ENCODE measurements at regions not wholly inside any gene's neighbourhood (a gene's known extent, or its start where the extent isn't known, plus 50 kb on each side); places are given as distances from the start of the nearest gene placed in this dataset.

- DNase-seq: no peak
Measured at GRCh38 chr2:236656166-236656565, 86.5 kb downstream of the ACKR3 start.

DNA sequence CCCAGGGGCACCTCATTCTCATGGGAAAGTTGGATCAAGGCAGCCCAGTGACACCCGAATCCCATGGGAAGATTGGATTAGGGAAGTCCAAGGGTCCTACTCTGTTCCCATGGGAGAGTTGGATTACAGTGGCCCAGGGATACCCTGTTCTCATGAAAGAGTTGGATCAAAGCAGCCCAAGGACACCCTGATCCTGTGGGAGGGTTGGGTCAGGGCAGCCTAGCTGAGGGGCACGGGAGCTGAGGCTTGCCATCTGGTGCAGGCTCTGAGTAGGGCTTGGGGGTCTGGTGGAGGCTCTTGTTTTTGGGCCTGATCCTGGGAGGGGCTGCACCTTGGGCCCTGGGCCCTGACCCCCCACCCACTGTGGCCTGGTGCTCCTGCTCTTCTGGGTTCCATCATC lies 87.1 kb downstream of the ACKR3 start:
- no peak for DNase-seq

DNA sequence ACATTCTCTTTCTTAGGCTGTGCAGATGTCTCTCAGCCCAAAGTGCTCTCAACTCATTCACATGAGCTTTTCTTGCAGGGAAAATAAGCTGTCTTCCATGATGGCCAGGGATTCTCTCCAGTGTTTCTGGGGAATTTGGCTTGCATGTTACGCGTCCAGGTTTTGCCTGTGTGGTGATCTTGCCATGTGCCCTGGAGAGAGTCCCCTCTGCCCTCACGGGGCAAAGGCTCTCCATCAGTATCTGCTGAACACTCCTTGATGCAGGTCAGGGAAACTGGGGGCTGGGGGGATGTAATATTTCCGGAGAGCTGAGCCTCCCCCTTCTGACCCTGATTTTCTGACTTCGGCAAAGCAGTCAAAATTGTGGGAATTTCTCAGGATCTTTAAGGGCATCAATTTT lies 87.6 kb downstream of the ACKR3 start:
- no peak for DNase-seq

DNA sequence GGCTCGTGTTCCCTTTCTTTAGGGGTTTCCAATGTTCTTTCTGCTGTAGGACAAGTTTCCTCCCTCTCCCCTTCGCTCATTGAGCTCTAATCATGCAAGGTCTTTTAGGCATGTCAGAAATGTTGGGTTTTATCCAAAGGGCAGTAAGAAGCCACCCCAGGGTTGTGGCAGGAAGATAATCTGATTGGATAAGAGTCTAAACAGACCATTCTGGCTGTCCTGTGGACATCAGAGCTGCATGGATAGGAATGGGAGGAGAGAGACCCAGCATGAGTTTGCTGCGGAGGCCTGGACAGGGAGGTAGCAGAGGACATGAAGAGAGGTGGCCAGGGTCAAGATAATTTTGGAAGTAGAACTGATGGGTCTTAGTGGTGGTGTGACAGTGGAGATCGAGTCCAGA lies 88.2 kb downstream of the ACKR3 start:
- no peak for DNase-seq

DNA sequence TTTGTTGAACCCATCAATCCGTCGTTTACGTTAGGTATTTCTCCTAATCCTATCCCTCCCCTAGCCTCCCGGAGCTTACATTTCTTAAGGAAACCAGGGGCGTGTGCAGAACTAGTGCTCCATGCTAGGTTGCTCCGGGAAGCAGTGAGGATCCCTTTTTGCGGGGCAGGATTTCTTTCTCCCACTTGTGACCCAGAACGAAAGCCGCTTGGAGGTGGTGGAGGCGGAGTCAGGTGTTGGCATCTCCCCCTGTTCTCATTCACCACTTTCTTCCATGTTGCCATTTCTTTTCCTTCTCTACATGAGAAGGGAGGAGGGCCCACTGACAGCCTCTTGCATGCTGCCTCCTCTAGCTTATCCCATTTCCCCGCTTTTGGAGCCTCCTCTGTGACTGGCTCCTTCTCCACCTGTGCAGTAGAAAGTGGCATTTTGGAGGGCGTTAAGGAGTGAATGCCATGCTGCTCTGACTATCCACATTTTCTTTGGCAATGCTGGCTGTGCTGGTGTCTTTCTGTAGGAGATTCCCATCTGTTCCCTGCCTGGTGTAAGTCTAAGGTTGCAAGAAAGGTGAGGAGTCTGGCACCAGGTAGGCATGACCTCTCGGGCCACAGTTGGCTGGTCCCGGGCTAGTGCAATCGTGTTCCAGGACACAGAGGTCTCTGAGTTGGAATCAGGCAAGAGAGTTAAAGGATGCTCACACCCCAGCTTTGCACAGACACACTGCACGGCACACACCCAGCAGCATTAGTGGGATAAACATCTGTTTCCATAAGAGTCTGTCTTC lies 89.5 kb downstream of the ACKR3 start:
- DNase-seq: no peak

- DNase-seq: no peak
Measured at GRCh38 chr2:236659758-236660150, 90.1 kb downstream of the ACKR3 start.

DNA sequence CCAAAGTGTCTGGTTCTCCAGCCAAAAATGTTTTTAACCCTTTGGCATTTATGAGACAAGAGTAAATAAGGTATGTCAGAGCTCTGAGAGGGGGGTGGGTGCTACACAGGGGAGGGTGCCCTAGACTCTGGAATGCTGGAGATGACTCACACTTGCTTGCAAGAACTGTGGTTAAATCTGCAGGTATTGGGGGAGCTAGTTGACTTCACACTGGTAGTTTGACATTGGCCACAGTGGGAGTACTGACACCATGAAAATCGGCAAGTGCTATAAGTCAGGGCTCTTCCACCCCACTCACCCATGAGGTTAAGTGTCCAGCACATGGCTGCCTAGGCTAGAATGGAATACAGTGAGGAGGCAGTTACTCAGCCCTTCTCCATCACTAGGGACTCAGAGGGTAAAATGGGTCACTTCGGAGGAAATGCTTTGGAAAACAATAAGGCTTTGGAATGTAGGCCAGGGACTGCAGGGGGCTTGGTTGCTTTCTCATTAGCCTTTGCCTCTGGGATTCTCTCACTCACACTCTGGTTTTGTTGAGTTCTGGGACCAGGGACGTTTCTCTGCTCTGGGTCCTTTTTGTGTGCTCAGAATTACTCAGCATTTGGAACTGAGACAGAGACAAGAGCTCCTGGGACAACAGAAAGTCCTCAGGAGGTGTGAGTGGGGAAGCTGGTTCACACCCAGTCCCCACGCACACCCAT lies 91.6 kb downstream of the ACKR3 start:
- DNase-seq: no peak

GRCh38 chr2:236661762-236662110 lies 92.1 kb downstream of the ACKR3 start:
- DNase-seq: no peak

- no peak for DNase-seq
Measured at GRCh38 chr2:236662231-236663185, 92.9 kb downstream of the ACKR3 start.

- DNase-seq: no peak
Measured at GRCh38 chr2:236663287-236664101, 93.9 kb downstream of the ACKR3 start.

GRCh38 chr2:236664136-236664535 lies 94.5 kb downstream of the ACKR3 start:
- DNase-seq: no peak

GRCh38 chr2:236665101-236665500 lies 95.5 kb downstream of the ACKR3 start:
- no peak for DNase-seq

DNA sequence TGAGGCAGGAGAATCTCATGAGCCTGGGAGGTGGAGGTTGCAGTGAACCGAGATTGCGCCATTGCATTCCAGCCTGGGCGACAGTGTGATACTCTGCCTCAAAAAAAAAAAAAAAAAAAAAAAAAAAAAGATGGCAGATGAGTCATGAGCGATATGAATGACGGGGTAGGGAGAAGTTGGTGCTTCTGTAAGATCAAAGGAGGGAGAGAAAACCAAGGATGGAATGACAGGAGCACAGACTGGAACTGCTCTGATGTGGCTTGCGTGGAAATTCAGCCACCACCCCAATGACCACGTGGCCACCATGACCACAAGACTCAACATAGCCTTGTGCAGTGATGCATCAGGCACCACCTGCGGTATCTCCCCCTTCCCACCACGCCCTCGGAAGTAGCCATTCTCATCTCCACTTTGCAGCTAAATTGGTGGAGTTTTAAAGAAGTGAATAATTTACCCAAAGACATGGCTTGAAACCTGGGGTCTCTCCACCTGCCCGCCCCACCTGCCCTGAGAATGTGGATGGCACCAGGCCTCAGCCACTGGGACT lies 96.0 kb downstream of the ACKR3 start:
- DNase-seq: no peak

DNA sequence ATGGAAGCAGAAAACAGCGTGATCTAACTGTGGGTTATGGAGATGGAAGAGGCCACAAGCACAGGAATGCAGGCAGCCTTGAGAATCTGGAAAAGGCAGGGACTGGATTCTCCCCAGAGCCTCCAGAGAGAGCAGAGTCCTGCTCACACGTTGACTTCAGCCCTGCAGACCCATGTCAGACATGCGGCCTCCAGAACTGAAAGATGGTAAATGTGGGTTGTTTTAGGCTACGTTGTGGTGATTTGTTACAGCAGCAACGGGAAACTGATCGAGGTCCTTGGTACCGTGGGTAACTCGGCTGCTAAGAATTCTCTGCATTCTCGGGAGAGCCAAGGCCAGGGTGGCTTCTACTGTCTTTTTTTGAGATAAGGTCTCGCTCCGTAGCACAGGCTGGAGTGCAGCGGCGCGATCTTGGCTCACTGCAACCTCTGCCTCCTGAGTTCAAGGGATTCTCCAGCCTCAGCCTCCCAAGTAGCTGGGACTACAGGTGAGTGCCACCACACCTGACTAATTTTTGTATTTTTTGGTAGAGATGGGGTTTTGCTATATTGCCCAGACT lies 97.1 kb downstream of the ACKR3 start:
- DNase-seq: no peak

- no peak for DNase-seq
Measured at GRCh38 chr2:236667526-236667925, 97.9 kb downstream of the ACKR3 start.

GRCh38 chr2:236668531-236668969 lies 98.9 kb downstream of the ACKR3 start:
- DNase-seq: no peak

- no peak for DNase-seq
Measured at GRCh38 chr2:236670235-236670620, 100.6 kb downstream of the ACKR3 start.

- DNase-seq: no peak
Measured at GRCh38 chr2:236671896-236672562, 102.4 kb downstream of the ACKR3 start.

DNA sequence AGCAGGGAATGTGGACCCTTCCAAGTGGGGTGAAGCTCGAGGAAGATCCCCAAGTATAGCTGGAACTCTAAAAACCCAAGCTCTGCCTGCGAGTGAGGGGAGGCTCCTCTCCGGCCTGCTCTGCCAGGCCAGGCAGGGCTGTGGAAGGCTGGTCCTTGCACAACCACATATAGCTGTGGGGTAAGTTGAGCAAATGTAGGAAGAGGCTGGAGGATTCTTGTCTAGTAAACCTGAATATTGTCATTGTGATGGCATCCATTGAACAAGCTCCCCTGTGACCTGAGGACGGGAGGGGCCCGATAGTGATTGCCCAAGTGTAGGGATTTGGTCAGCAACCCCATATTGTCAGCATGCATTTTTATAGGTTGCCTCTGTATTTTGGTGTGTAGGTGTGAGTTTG lies 103.0 kb downstream of the ACKR3 start:
- no peak for DNase-seq

GRCh38 chr2:236673126-236673822 lies 103.6 kb downstream of the ACKR3 start:
- no peak for DNase-seq

DNA sequence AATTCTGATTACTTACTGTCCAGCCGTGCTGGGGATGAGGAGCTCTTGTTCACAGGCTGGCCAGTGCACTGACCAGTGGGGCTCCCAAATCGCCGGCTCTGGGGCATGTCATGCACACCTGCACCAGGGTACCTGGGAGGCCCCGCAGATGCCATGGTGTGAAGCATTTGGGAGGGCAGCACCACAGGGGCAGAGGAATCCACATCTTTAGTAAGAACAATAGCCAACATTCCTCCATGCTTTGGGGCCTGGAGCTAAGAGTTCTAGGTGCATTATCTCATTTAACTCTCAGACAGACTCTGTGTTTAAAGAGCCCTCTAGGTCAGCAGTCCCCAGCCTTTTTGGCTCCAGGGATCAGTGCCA lies 104.2 kb downstream of the ACKR3 start:
- no peak for DNase-seq

Data from NCI-H526 (cell line).